ENCODE measurements at regions not wholly inside any gene's neighbourhood (a gene's known extent, or its start where the extent isn't known, plus 50 kb on each side); places are given as distances from the start of the nearest gene placed in this dataset.

DNA sequence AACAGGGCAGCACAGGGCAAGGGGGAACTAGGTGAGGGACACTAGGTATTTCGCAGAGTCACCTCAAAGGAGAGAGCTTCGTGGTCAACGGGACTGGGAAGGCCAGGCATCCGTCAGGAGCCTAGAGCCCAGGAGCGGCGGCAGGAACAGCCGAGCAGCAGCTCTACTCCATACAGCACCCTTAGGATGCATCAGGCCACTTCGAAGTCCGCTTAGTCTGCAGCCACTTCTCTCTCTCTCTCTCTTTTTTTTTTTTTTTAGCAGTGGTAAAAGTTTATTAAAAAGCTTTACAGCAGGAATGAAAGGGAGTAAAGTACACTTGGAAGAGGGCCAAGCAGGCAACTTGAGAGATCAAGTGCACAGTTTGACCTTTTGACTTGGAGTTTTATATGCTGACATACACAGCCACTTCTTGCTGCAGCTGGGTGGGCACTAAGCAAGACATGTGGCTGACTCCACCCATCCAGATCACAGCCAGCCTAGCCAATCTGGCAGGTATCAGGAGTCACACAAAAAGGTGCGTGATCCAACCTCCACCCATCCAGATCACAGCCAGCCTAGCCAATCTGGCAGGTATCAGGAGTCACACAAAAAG is 209.7 kb upstream of the RADX start:
- TF ChIP-seq, protein P1, sequence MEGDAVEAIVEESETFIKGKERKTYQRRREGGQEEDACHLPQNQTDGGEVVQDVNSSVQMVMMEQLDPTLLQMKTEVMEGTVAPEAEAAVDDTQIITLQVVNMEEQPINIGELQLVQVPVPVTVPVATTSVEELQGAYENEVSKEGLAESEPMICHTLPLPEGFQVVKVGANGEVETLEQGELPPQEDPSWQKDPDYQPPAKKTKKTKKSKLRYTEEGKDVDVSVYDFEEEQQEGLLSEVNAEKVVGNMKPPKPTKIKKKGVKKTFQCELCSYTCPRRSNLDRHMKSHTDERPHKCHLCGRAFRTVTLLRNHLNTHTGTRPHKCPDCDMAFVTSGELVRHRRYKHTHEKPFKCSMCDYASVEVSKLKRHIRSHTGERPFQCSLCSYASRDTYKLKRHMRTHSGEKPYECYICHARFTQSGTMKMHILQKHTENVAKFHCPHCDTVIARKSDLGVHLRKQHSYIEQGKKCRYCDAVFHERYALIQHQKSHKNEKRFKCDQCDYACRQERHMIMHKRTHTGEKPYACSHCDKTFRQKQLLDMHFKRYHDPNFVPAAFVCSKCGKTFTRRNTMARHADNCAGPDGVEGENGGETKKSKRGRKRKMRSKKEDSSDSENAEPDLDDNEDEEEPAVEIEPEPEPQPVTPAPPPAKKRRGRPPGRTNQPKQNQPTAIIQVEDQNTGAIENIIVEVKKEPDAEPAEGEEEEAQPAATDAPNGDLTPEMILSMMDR (conservative IDR thresholded peaks at IDR 0.05; ENCODE audit: low read length), result no peak
- TF ChIP-seq EZH2phosphoT487 (IDR thresholded peaks at IDR 0.05; ENCODE audit: borderline replicate concordance), result no peak

Data from Loucy (cell line).